IPS-15b (cell line): ENCODE measurements at regions not wholly inside any gene's neighbourhood (a gene's known extent, or its start where the extent isn't known, plus 50 kb on each side); places are given as distances from the start of the nearest gene placed in this dataset.

Experiments
- H3K27me3 ChIP-seq: one replicate; pipeline ENCODE4 v1.6.1; 2013; ENCODE audit warnings: low read length; ENCODE audit not compliant: control insufficient read depth, insufficient read depth
- H3K36me3 ChIP-seq: one replicate; pipeline ENCODE4 v1.6.1; 2013; ENCODE audit warnings: low read length; ENCODE audit not compliant: control insufficient read depth, insufficient read depth
- H3K4me1 ChIP-seq: one replicate; pipeline ENCODE4 v1.6.1; 2013; ENCODE audit warnings: mild to moderate bottlenecking, low read length; ENCODE audit not compliant: control insufficient read depth, insufficient read depth
- H3K4me3 ChIP-seq: one replicate; pipeline ENCODE4 v1.5.1; 2013; ENCODE audit warnings: low read depth, low read length
- H3K9ac ChIP-seq: one replicate; pipeline ENCODE4 v1.6.1; 2013; ENCODE audit warnings: low read depth, mild to moderate bottlenecking, low read length
- H3K9me3 ChIP-seq: one replicate; pipeline ENCODE4 v1.6.1; 2013; ENCODE audit warnings: mild to moderate bottlenecking, low read length; ENCODE audit not compliant: control insufficient read depth, insufficient read depth

DNA sequence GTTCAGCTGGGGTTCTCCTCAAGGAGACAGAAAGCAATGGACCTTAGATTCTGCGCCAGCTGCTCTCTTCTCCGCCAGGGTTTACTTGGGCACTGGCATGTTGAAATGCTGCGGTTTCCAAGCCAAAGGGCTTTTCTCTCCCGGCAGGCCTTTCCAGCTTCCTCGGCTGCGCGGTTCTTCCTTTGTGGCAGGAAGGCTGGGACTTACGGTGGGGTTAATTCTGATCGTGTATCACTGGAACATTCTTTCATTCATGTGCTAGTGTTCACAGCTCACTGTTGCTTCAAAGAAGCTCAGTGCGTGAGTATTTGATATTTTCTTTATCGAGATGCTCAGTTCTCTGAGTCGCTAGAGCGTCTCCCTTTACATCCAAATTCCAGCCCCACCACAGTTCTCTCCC lies 723.2 kb downstream of the UQCRFS1 start:
- Histone ChIP-seq H3K4me1 (peaks cover 17% of the 10 kb centered on the region), H3K9ac (no peak overlapping the region), H3K4me3 (no peak overlapping the region), H3K27me3 (no peaks in the 10 kb centered on the region), H3K9me3 (no peaks in the 10 kb centered on the region), H3K36me3 (no peaks in the 10 kb centered on the region)

DNA sequence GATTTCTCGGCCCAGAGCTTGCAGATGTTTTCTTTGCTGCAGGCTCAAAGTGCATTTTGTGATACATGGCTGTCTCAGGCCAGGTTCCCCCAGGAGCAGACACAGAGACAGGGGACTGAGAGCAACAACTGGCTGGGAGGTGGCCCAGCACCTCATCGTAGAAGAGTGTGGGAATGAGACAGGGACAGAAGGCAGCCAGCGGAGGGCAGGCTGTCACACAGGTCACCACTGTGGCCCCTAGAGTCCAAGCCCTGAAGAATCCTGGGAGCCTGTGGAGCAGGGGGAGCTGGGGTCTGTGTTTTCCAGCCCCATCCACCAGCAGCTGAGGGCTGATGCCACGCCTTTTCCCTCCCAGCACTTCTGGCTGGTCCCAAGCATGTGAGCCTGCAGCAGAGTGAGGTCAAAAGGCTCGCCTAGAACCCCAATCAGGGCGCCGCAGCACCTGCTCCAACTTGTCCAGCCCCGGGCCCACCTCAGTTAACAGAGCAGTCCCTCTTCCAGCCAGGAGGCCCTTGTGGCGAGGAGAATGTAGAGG lies 723.8 kb downstream of the UQCRFS1 start:
- Histone ChIP-seq H3K9ac (no peak overlapping the region), H3K4me1 (peaks cover 13% of the 10 kb centered on the region), H3K27me3 (no peaks in the 10 kb centered on the region), H3K9me3 (no peaks in the 10 kb centered on the region), H3K36me3 (no peaks in the 10 kb centered on the region), H3K4me3 (no peak overlapping the region)

DNA sequence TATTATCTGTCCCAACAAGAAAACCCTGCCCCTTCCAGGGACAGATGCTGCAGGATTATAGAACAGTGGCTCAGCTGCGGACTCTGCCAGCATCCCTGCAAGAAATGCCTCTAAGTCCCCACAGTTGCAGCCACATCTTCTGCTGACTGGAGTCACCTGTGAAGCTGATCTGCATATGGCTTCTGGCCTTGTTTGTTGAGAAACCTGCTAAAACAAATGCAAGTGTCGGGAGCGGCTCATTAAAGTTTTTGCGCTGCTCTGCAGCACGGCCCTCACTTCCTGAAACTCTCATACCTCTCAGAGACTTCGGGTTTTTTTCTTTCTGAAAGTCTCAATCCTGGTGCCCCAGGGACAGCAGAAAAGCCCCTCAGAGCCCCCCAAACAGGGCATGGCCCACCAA lies 725.0 kb downstream of the UQCRFS1 start:
- Histone ChIP-seq H3K4me3 (no peak overlapping the region), H3K27me3 (no peaks in the 10 kb centered on the region), H3K9ac (no peak overlapping the region), H3K9me3 (no peaks in the 10 kb centered on the region), H3K4me1 (peaks cover 4% of the 10 kb centered on the region), H3K36me3 (no peaks in the 10 kb centered on the region)

DNA sequence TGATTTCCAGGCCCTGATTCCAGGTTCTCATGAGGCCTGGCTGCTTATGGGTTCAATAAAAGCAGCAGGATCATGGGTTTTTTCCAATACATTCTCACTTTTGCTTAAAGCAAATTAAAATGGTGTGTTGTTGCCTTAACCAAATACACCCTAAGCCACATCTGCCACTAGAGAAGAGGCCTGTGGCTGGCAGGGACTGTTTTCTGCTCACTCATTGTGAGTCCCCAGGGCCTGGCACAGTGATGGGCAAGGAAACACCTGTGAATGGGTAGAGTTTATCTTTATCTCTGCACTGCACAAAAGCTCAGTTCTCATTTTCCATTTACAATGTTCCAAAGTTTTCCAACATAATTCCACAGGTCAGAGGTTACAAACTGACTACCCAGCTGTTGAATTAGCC lies 726.0 kb downstream of the UQCRFS1 start:
- H3K9ac ChIP-seq: no peak overlapping the region
- no peaks in the 10 kb centered on the region for H3K9me3 ChIP-seq
- H3K36me3 ChIP-seq: no peaks in the 10 kb centered on the region
- H3K27me3 ChIP-seq: no peaks in the 10 kb centered on the region
- H3K4me3 ChIP-seq: no peak overlapping the region
- peaks cover 3% of the 10 kb centered on the region for H3K4me1 ChIP-seq

DNA sequence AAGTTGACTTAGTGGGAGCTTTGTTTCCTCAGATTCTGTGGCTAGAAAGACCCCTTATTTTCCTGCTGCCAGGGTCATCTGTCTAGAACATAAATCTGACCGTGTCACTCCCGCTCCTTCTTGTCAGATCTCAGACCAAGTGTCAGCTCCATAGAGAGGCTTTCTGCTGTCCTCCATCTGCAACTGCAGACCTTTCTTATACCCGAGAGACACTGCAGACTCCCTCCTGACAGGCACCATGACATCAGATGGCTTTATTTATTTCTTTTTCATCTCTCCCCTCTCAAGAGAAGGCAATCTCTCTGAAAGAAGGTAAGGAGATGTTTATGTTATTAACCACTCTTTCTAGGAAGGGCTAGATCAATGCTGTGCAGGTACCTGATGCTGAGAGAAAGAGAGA lies 726.5 kb downstream of the UQCRFS1 start:
- Histone ChIP-seq H3K27me3 (no peaks in the 10 kb centered on the region), H3K36me3 (no peaks in the 10 kb centered on the region), H3K9ac (no peak overlapping the region), H3K4me3 (no peak overlapping the region), H3K9me3 (no peaks in the 10 kb centered on the region), H3K4me1 (peaks cover 3% of the 10 kb centered on the region)

DNA sequence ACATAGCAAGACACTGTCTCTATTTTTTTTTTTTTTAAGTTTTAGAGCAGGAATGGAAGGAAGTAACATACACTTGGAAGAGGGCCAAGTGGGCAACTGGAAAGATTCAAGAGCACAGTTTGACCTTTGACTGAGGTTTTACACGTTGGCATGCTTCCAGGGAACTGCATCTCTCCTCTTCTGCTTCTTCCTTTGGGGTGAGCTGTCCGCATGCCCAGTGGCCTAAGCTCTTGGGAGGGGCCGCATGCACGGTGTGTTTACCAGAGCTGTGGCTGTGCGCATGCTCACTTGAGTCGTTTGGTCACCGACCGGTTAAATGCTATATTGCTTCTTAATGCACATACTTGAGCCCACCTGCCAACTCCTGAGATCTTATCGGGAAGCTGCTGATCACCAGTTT lies 727.7 kb downstream of the UQCRFS1 start:
- Histone ChIP-seq H3K9me3 (no peaks in the 10 kb centered on the region), H3K36me3 (no peaks in the 10 kb centered on the region), H3K27me3 (no peaks in the 10 kb centered on the region), H3K4me3 (no peak overlapping the region), H3K9ac (no peak overlapping the region), H3K4me1 (peaks cover 3% of the 10 kb centered on the region)

DNA sequence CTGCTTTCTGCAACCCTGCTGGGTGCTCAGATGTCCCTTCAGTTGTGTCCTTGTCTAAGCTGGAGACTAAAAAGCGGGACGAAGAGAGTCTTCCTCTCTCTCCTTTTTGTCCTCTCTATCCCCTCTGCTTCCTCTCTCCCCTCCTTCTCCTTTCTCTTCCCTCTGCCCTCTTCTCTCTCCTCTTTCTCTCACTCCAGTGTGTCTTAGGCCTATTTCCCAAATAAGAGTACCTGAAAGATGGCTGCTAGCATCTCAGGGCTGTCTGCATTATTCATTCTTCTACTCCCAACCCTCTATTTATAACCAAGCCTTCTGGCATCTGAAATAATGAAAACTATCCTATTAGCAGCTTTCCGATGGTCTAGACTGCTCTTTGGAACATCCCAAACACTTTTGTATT lies 729.8 kb downstream of the UQCRFS1 start:
- Histone ChIP-seq H3K27me3 (no peaks in the 10 kb centered on the region), H3K36me3 (no peaks in the 10 kb centered on the region), H3K9me3 (no peaks in the 10 kb centered on the region), H3K9ac (no peak overlapping the region), H3K4me3 (no peak overlapping the region), H3K4me1 (peaks cover 3% of the 10 kb centered on the region)

DNA sequence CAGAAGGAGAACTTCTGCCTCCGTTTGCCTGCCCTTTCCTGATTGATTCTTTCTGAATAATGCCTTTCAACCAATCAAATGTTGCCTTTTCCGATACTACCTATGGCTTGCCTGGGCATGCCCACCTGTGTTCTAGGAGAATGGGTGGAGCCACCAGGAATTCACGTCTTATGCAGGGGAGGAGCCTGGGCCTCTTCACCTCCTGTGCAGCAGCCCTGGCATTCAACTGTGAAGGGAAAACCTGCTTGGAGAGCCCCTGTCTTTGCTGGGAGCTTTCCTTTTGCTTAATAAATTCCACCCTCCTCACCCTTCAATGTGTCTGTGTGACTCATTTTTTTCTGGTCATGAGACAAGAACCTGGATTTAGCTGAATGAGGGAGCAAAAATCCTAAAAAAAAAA lies 730.7 kb downstream of the UQCRFS1 start:
- no peak overlapping the region for H3K4me3 ChIP-seq
- H3K9me3 ChIP-seq: no peaks in the 10 kb centered on the region
- H3K36me3 ChIP-seq: no peaks in the 10 kb centered on the region
- H3K27me3 ChIP-seq: no peaks in the 10 kb centered on the region
- no peak overlapping the region for H3K9ac ChIP-seq
- H3K4me1 ChIP-seq: no peaks in the 10 kb centered on the region

DNA sequence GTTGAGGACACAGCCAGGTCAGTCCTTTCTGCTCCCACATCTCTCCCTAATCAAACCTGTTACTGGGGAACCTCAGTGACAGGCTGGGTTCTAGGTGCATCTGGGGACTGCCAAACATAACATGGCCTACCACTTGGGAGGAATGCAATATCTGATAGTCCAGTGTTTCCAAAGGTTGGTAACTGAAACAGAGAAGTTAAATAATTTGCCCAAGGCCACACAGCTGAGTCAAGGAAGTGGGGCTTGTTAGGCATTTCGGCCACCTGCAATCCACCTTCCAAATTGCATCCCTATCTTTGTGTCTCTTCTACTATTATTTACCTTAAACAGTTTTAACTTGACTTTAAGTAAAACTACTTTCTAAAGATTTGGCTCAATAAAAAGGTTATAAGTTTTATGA lies 731.3 kb downstream of the UQCRFS1 start:
- no peak overlapping the region for H3K4me3 ChIP-seq
- H3K9ac ChIP-seq: peak overlapping the region; percentile 38
- H3K36me3 ChIP-seq: no peaks in the 10 kb centered on the region
- H3K9me3 ChIP-seq: no peaks in the 10 kb centered on the region
- no peaks in the 10 kb centered on the region for H3K4me1 ChIP-seq
- no peaks in the 10 kb centered on the region for H3K27me3 ChIP-seq

DNA sequence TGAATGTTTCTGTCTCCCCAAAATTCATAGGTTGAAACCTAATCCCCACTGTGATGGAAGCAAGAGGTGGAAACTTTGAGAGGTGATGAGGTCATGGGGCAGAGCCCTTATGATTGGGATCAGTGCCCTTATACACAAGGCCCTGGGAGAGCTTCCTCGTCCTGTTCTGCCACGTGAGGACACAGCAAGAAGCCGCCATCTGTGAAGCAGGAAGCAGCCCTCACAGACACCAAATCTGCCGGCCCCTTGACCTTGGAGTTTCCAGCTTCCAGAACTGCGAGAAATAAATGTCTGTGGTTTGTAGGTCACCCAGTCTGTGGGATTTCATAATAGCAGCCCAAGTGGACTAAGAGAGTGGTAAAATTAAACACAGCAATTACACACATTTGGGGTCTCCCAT lies 737.4 kb downstream of the UQCRFS1 start:
- H3K4me1 ChIP-seq: no peaks in the 10 kb centered on the region
- H3K9ac ChIP-seq: no peak overlapping the region
- no peak overlapping the region for H3K4me3 ChIP-seq
- H3K9me3 ChIP-seq: no peaks in the 10 kb centered on the region
- H3K27me3 ChIP-seq: no peaks in the 10 kb centered on the region
- no peaks in the 10 kb centered on the region for H3K36me3 ChIP-seq

DNA sequence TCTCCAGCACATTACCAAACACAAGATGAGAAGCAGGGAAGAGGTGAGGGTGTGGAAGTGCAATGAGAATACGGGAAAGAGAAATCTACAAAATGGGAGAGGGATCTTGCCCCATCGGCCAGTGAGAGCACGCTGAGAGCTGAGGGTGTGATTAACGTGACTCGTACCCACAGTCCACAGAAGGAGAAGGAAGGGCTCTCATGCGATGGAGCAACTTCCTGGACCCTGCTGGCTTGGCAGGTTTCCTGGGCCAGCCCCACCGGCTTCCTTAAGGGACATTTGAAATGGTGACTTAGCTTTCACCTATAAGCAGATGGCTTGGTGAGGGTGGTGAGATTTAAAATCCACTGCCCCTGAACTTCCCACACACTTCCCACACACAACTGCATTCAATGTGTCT lies 740.1 kb downstream of the UQCRFS1 start:
- Histone ChIP-seq H3K4me3 (no peak overlapping the region), H3K9me3 (no peaks in the 10 kb centered on the region), H3K27me3 (no peaks in the 10 kb centered on the region), H3K36me3 (no peaks in the 10 kb centered on the region), H3K9ac (no peak overlapping the region), H3K4me1 (no peaks in the 10 kb centered on the region)

DNA sequence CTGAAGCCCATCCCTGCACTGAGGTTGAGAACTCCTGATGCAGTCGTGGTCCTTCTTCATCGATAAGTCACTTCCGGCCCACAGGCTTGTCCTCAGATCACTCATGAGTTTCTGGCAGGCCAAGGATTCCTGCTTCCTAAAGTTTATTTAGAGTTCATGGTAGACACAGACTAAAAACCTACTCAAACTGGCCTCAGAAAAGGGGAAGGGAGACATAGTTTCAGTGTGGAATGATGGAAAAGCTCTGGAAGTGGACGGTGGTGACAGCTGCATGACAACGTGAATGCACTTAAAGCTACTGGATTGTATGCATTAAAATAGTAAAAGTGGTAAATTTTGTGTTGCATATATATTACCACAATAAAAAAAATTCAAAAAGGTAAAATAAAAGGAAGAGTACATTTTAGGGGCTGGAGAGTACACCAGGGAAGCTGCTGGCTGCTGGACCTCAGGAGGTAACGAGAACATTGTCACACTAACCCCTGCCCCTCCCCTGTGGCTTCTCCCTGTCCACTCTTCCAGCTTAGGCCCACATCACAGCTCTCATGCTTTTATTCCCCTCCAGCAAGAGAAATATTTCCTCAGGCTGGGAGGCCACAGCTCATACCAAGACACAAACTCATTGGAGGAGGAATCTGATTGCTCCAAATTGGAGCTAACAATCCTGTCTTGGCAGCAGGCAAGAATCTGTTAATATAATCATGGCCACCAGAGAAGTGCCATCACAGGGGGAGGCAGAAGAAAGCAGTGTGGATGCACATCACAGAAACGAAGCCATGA lies 741.0 kb downstream of the UQCRFS1 start:
- Histone ChIP-seq H3K9me3 (no peaks in the 10 kb centered on the region), H3K27me3 (no peaks in the 10 kb centered on the region), H3K4me1 (no peaks in the 10 kb centered on the region), H3K36me3 (no peaks in the 10 kb centered on the region), H3K9ac (no peak overlapping the region), H3K4me3 (no peak overlapping the region)
